Trophoblast cell (in vitro differentiated cells and primary cell): ENCODE measurements at regions not wholly inside any gene's neighbourhood (a gene's known extent, or its start where the extent isn't known, plus 50 kb on each side); places are given as distances from the start of the nearest gene placed in this dataset.

Experiments used
- DNase-seq, 2 donors: peaks; one replicate each; pipeline ENCODE4 v3.0.0-alpha.2; 2016
- H2AFZ ChIP-seq: 2 replicates; pipeline ENCODE4 v1.6.1; 2013; ENCODE audit warnings: low read length, moderate library complexity, mild to moderate bottlenecking; ENCODE audit not compliant: insufficient read depth, poor library complexity
- H2AK5ac ChIP-seq: 2 replicates; pipeline ENCODE4 v1.6.1; 2013; ENCODE audit warnings: mild to moderate bottlenecking, low read length
- H2BK120ac ChIP-seq: 2 replicates; pipeline ENCODE4 v1.6.1; 2013; ENCODE audit warnings: low read length, mild to moderate bottlenecking, moderate library complexity; ENCODE audit not compliant: insufficient read depth, poor library complexity
- H2BK12ac ChIP-seq: 2 replicates; pipeline ENCODE4 v1.6.1; 2013; ENCODE audit warnings: mild to moderate bottlenecking, low read length, moderate library complexity
- H2BK5ac ChIP-seq: 2 replicates; pipeline ENCODE4 v1.6.1; 2013; ENCODE audit warnings: low read length, low read depth, moderate library complexity, mild to moderate bottlenecking; ENCODE audit not compliant: poor library complexity
- H3K14ac ChIP-seq: 2 replicates; pipeline ENCODE4 v1.6.1; 2013; ENCODE audit warnings: mild to moderate bottlenecking, low read length
- H3K18ac ChIP-seq: 2 replicates; pipeline ENCODE4 v1.6.1; 2013; ENCODE audit warnings: mild to moderate bottlenecking, low read length
- H3K23ac ChIP-seq: 2 replicates; pipeline ENCODE4 v1.6.1; 2013; ENCODE audit warnings: low read length
- H3K27ac ChIP-seq: 2 replicates; pipeline ENCODE4 v1.5.1; 2013; ENCODE audit warnings: low read depth, mild to moderate bottlenecking, inconsistent platforms, low read length, moderate library complexity
- H3K27me3 ChIP-seq: 2 replicates; pipeline ENCODE4 v1.6.1; 2013; ENCODE audit warnings: inconsistent platforms, mild to moderate bottlenecking, low read length, moderate library complexity; ENCODE audit not compliant: insufficient read depth
- H3K36me3 ChIP-seq, 2 experiments: 1 replicate in 1 of 2; 2 replicates in 1 of 2; pipeline ENCODE4 v1.6.1; 2013; ENCODE audit warnings: low read length in 2 of 2, mild to moderate bottlenecking in 2 of 2, moderate library complexity in 1 of 2; ENCODE audit not compliant: insufficient read depth in 2 of 2, control insufficient read depth in 1 of 2
- H3K4ac ChIP-seq: 2 replicates; pipeline ENCODE4 v1.6.1; 2013; ENCODE audit warnings: low read depth, mild to moderate bottlenecking, low read length, moderate library complexity
- H3K4me1 ChIP-seq, 2 experiments: 1 replicate in 1 of 2; 2 replicates in 1 of 2; pipeline ENCODE4 v1.6.1; 2013; ENCODE audit warnings: low read length in 2 of 2, mild to moderate bottlenecking in 2 of 2, moderate library complexity in 1 of 2; ENCODE audit not compliant: insufficient read depth in 2 of 2, control insufficient read depth in 1 of 2
- H3K4me2 ChIP-seq: 2 replicates; pipeline ENCODE4 v1.6.1; 2013; ENCODE audit warnings: inconsistent platforms, mild to moderate bottlenecking, low read length, moderate library complexity
- H3K4me3 ChIP-seq: 2 replicates; pipeline ENCODE4 v1.5.1; 2013; ENCODE audit warnings: mild to moderate bottlenecking, low read depth, low read length, inconsistent platforms
- H3K79me1 ChIP-seq: one replicate; pipeline ENCODE4 v1.6.1; 2013; ENCODE audit warnings: low read length
- H3K79me2 ChIP-seq: 2 replicates; pipeline ENCODE4 v1.6.1; 2013; ENCODE audit warnings: low read length, mild to moderate bottlenecking; ENCODE audit not compliant: control insufficient read depth, insufficient read depth, poor library complexity
- H3K9ac ChIP-seq: 2 replicates; pipeline ENCODE4 v1.6.1; 2013; ENCODE audit warnings: mild to moderate bottlenecking, low read length
- H3K9me3 ChIP-seq: 2 replicates; pipeline ENCODE4 v1.6.1; 2013; ENCODE audit warnings: low read depth, mild to moderate bottlenecking, control low read depth, inconsistent platforms, low read length; ENCODE audit not compliant: insufficient read depth
- H4K12ac ChIP-seq: 2 replicates; pipeline ENCODE4 v1.6.1; 2013; ENCODE audit warnings: low read depth, mild to moderate bottlenecking, low read length, moderate library complexity
- H4K8ac ChIP-seq: 2 replicates; pipeline ENCODE4 v1.6.1; 2013; ENCODE audit warnings: low read depth, mild to moderate bottlenecking, low read length, moderate library complexity
- H4K91ac ChIP-seq: one replicate; pipeline ENCODE4 v1.6.1; 2013; ENCODE audit warnings: low read depth, mild to moderate bottlenecking, low read length, moderate library complexity
- WGBS: extraction: QIAGEN DNeasy Blood & Tissue Kit; methylation state at CpG from one replicate; pipeline ENCODE4 v1.1.7; 2013; ENCODE audit warnings: missing lambda C conversion rate; ENCODE audit not compliant: insufficient read length, insufficient coverage; ENCODE audit errors: extremely low coverage; 5-methylcytosine and 5-hydroxymethylcytosine counted together

- Histone ChIP-seq H3K18ac (no peak overlapping the region), H3K4me3 (no peak overlapping the region), H3K4me2 (no peak overlapping the region), H3K9ac (no peak overlapping the region), H3K14ac (no peak overlapping the region), H2AK5ac (no peak overlapping the region), H3K23ac (no peak overlapping the region), H3K79me2 (no peaks in the 10 kb centered on the region), H3K9me3 (no peaks in the 10 kb centered on the region), H3K4me1 (peaks cover 3 to 9% of the 10 kb centered on the region in 2 experiments), H2BK120ac (no peak overlapping the region), H3K36me3 (no peaks in the 10 kb centered on the region), H2AFZ (no peak overlapping the region), H3K27ac (no peak overlapping the region), H3K4ac (no peak overlapping the region), H4K8ac (no peak overlapping the region), H2BK12ac (no peak overlapping the region), H3K79me1 (peaks cover 4% of the 10 kb centered on the region), H3K27me3 (no peaks in the 10 kb centered on the region), H2BK5ac (no peak overlapping the region), H4K91ac (no peak overlapping the region), H4K12ac (no peak overlapping the region)
- no peak for DNase-seq
- no CpG with 5 or more reads among the region's 1 CpG for WGBS
Measured at GRCh38 chr6:146893690-146894089, 294.9 kb downstream of the ADGB start.

GRCh38 chr6:146894624-146895023 lies 295.9 kb downstream of the ADGB start:
- Histone ChIP-seq H3K4me3 (no peak overlapping the region), H2BK120ac (no peak overlapping the region), H4K8ac (no peak overlapping the region), H2AK5ac (peak overlapping the region; percentile 24), H3K9ac (no peak overlapping the region), H3K4ac (no peak overlapping the region), H3K4me1 (peaks cover 3 to 9% of the 10 kb centered on the region in 2 experiments), H2BK12ac (no peak overlapping the region), H3K27me3 (no peaks in the 10 kb centered on the region), H3K14ac (no peak overlapping the region), H3K36me3 (no peaks in the 10 kb centered on the region), H2AFZ (no peak overlapping the region), H4K12ac (no peak overlapping the region), H3K9me3 (no peaks in the 10 kb centered on the region), H3K18ac (no peak overlapping the region), H3K4me2 (no peak overlapping the region), H3K23ac (no peak overlapping the region), H3K79me1 (peaks cover 4% of the 10 kb centered on the region), H3K27ac (no peak overlapping the region), H4K91ac (no peak overlapping the region), H2BK5ac (no peak overlapping the region), H3K79me2 (no peaks in the 10 kb centered on the region)
- DNase-seq: no peak
- WGBS: no CpG with 5 or more reads among the region's 1 CpG

- no peaks in the 10 kb centered on the region for H3K27me3 ChIP-seq
- peak in 1 of 2 donors; percentile 24 for DNase-seq
- H4K91ac ChIP-seq: no peak overlapping the region
- no peak overlapping the region for H3K27ac ChIP-seq
- no peak overlapping the region for H3K4ac ChIP-seq
- H3K4me2 ChIP-seq: no peak overlapping the region
- H3K18ac ChIP-seq: no peak overlapping the region
- H3K23ac ChIP-seq: no peak overlapping the region
- no peaks in the 10 kb centered on the region for H3K9me3 ChIP-seq
- no peak overlapping the region for H2BK12ac ChIP-seq
- H2AFZ ChIP-seq: no peak overlapping the region
- H3K4me1 ChIP-seq: peaks cover 3 to 9% of the 10 kb centered on the region in 2 experiments
- no peak overlapping the region for H4K12ac ChIP-seq
- H4K8ac ChIP-seq: no peak overlapping the region
- no peak overlapping the region for H3K4me3 ChIP-seq
- no peak overlapping the region for H2BK5ac ChIP-seq
- peak overlapping the region; percentile 24 for H2AK5ac ChIP-seq
- no peaks in the 10 kb centered on the region for H3K79me2 ChIP-seq
- H3K9ac ChIP-seq: no peak overlapping the region
- H2BK120ac ChIP-seq: no peak overlapping the region
- H3K36me3 ChIP-seq: no peaks in the 10 kb centered on the region
- H3K79me1 ChIP-seq: peaks cover 4% of the 10 kb centered on the region
- no peak overlapping the region for H3K14ac ChIP-seq
- no CpG with 5 or more reads among the region's 9 CpGs for WGBS
Measured at GRCh38 chr6:146895101-146895771, 296.5 kb downstream of the ADGB start.

- Histone ChIP-seq H2BK5ac (no peak overlapping the region), H2BK12ac (no peak overlapping the region), H2AK5ac (no peak overlapping the region), H3K36me3 (no peaks in the 10 kb centered on the region), H3K4me3 (no peak overlapping the region), H3K4ac (no peak overlapping the region), H3K79me2 (no peaks in the 10 kb centered on the region), H4K12ac (no peak overlapping the region), H3K27ac (no peak overlapping the region), H3K9ac (no peak overlapping the region), H3K9me3 (no peaks in the 10 kb centered on the region), H3K27me3 (no peaks in the 10 kb centered on the region), H3K14ac (no peak overlapping the region), H3K4me2 (no peak overlapping the region), H2AFZ (no peak overlapping the region), H2BK120ac (no peak overlapping the region), H3K18ac (no peak overlapping the region), H4K91ac (no peak overlapping the region), H4K8ac (no peak overlapping the region), H3K23ac (no peak overlapping the region), H3K79me1 (peaks cover 4% of the 10 kb centered on the region), H3K4me1 (peaks cover 3 to 9% of the 10 kb centered on the region in 2 experiments)
- no CpG with 5 or more reads among the region's 3 CpGs for WGBS
- DNase-seq: no peak
Measured at GRCh38 chr6:146895772-146896061, 296.9 kb downstream of the ADGB start.
